GM12878 (cell line): ENCODE measurements at regions not wholly inside any gene's neighbourhood (a gene's known extent, or its start where the extent isn't known, plus 50 kb on each side); places are given as distances from the start of the nearest gene placed in this dataset.

ENCODE experiments used
- ATAC-seq: fragments of 200-7000 bp; cut with Tn5 transposase; 3 replicates; pipeline ENCODE4 v1.9.1; 2020; ENCODE audit warnings: mild to moderate bottlenecking, moderate library complexity
- BruUV-seq: library from RNA; stranded (reverse); fragments of 400-500 nt; replicated peaks from 2 replicates; lab custom pipeline; 2021; lab: Mats Ljungman, UMichigan
- CTCF ChIA-PET: fragments of 300-600 bp; sonication (Branson Sonifier 250); formaldehyde crosslinking; extraction: SDS; loops from one replicate; lab custom pipeline; 2021; ENCODE audit warnings: inconsistent platforms; lab: Yijun Ruan, JAX
- POLR2A ChIA-PET: fragments of 350-600 bp; formaldehyde crosslinking; extraction: SDS; loops from one replicate; lab custom pipeline; 2021; ENCODE audit warnings: inconsistent platforms; lab: Charles Lee
- RAD21 ChIA-PET: fragments of 300-600 bp; sonication (Branson Sonifier 250); formaldehyde crosslinking; loops from one replicate; lab custom pipeline; 2023; ENCODE audit warnings: antibody characterized with exemption; ENCODE audit not compliant: unreplicated experiment; lab: Charles Lee
- SMC1A ChIA-PET: fragments of 300-600 bp; sonication (Branson Sonifier 250); formaldehyde crosslinking; loops from one replicate; lab custom pipeline; 2023; ENCODE audit not compliant: unreplicated experiment, uncharacterized antibody; lab: Charles Lee
- DNase-seq: peaks from one replicate; pipeline ENCODE4 v3.0.0-alpha.2; 2011; ENCODE audit warnings: low read depth, low spot score
- FAIRE-seq: peaks from 3 replicates; lab custom pipeline; 2011; peaks lifted over from hg19 to GRCh38; lab: Jason Lieb, UNC
- H2AFZ ChIP-seq: 2 replicates; pipeline ENCODE4 v1.6.0; 2011; ENCODE audit warnings: low read depth, low read length, control low read depth; ENCODE audit not compliant: control insufficient read depth
- H3K27ac ChIP-seq: 2 replicates; pipeline ENCODE4 v1.5.1; 2011; ENCODE audit warnings: control low read depth; ENCODE audit not compliant: control insufficient read depth, insufficient read depth
- H3K27me3 ChIP-seq, 2 experiments: replicated peaks in 1 of 2; 2 replicates each; pipeline versions ENCODE4 v1.6.0 to v1.6.1; 2011; ENCODE audit warnings: low read length in 1 of 2; ENCODE audit not compliant: control insufficient read depth in 2 of 2, insufficient read depth in 2 of 2
- H3K36me3 ChIP-seq, 2 experiments: 2 replicates each; pipeline ENCODE4 v1.5.1; 2011; ENCODE audit warnings: low read length in 1 of 2; ENCODE audit not compliant: control insufficient read depth in 2 of 2, insufficient read depth in 2 of 2
- H3K4me1 ChIP-seq: 2 replicates; pipeline ENCODE4 v1.6.1; 2011; ENCODE audit warnings: mild to moderate bottlenecking, low read length, moderate library complexity, mixed read lengths; ENCODE audit not compliant: control insufficient read depth, insufficient read depth
- H3K4me2 ChIP-seq: 2 replicates; pipeline ENCODE4 v1.6.0; 2011; ENCODE audit warnings: control low read depth; ENCODE audit not compliant: control insufficient read depth, insufficient read depth
- H3K4me3 ChIP-seq: fragments of 200-600 bp; sonication (generic); 2 replicates; pipeline ENCODE4 v1.5.1; 2016
- H3K79me2 ChIP-seq: 2 replicates; pipeline ENCODE4 v1.6.0; 2011; ENCODE audit warnings: low read length; ENCODE audit not compliant: control insufficient read depth, insufficient read depth
- H3K9ac ChIP-seq: 2 replicates; pipeline ENCODE4 v1.8.0; 2011; ENCODE audit warnings: low read length, control low read depth, mixed read lengths; ENCODE audit not compliant: control insufficient read depth, insufficient read depth
- H3K9me3 ChIP-seq: replicated peaks from 3 replicates; pipeline ENCODE4 v1.5.1; 2011; ENCODE audit warnings: mild to moderate bottlenecking, low read length; ENCODE audit not compliant: control insufficient read depth, insufficient read depth
- H4K20me1 ChIP-seq: 2 replicates; pipeline ENCODE4 v1.6.0; 2011; ENCODE audit not compliant: control insufficient read depth, insufficient read depth
- ATF3 ChIP-seq: IDR thresholded peaks from 2 replicates; pipeline ENCODE4 v1.6.1; 2011; ENCODE audit warnings: low read depth, mild to moderate bottlenecking, low read length, moderate library complexity, borderline replicate concordance; ENCODE audit errors: extremely low read depth
- BCL11A ChIP-seq: IDR thresholded peaks from 2 replicates; pipeline ENCODE4 v1.6.1; 2011; ENCODE audit warnings: low read depth, low read length
- CUX1 ChIP-seq: IDR thresholded peaks from 2 replicates; pipeline ENCODE4 v1.6.1; 2012; ENCODE audit warnings: improper control_type of control experiment, low read depth, low read length; ENCODE audit not compliant: insufficient replicate concordance
- NFYA ChIP-seq: IDR thresholded peaks from 2 replicates; pipeline ENCODE4 v1.6.1; 2011; ENCODE audit warnings: low read depth, mild to moderate bottlenecking, low read length, improper control_type of control experiment, borderline replicate concordance
- WGBS: methylation state at CpG from one replicate; pipeline ENCODE4 v1.1.6; 2016; ENCODE audit warnings: low lambda C conversion rate; ENCODE audit not compliant: insufficient replicate concordance, insufficient coverage; ENCODE audit errors: missing lambda C conversion rate; 5-methylcytosine and 5-hydroxymethylcytosine counted together
- in situ Hi-C: fragments of 300-500 bp; cut with MboI; formaldehyde crosslinking; loops from 9 replicates; pipeline ENCODE4 v1.14.3; 2018; ENCODE audit warnings: mixed read lengths
- intact Hi-C: fragments of 100-400 bp; cut with micrococcal nuclease; formaldehyde crosslinking; loops from one replicate; pipeline ENCODE4 v1.14.2; 2022; ENCODE audit not compliant: unreplicated experiment

- Histone ChIP-seq H3K27me3 (no peaks in the 10 kb centered on the region), H3K79me2 (no peaks in the 10 kb centered on the region), H3K9ac (no peak overlapping the region), H4K20me1 (no peaks in the 10 kb centered on the region), H2AFZ (no peak overlapping the region), H3K4me1 (0 out of 2 replicates have a peak, but pooled peaks cover 4% of the 10 kb centered on the region), H3K4me2 (no peak overlapping the region), H3K9me3 (no peaks in the 10 kb centered on the region), H3K36me3 (no peaks in the 10 kb centered on the region), H3K27ac (no peak overlapping the region), H3K4me3 (no peak overlapping the region)
- BruUV-seq: no TSS peak
- in situ Hi-C loops (no loop called here), intact Hi-C loops (no loop called here)
- 0 out of 3 replicates have a peak, but pooled peaks have one; percentile 17 for ATAC-seq
- DNase-seq: no peak
- ChIA-PET SMC1A (interaction anchor here (1.0 to 1.7 kb wide), 4 partner anchors 9 to 32 kb away, joined by 3 to 7 read pairs (median 6); no protein-coding TSS in a partner anchor), CTCF (interaction anchor here (1.1 to 1.4 kb wide), 3 partner anchors 10 to 46 kb away, joined by 3 to 4 read pairs (median 4); no protein-coding TSS in a partner anchor), POLR2A (interaction anchor here (0.6 kb wide), 1 partner anchor 188 kb away, joined by 3 read pairs; no protein-coding TSS in a partner anchor), RAD21 (interaction anchor here (1.1 kb wide), 1 partner anchor 785 kb away, joined by 3 read pairs; no protein-coding TSS in a partner anchor)
- TF ChIP-seq CUX1 (no peak), BCL11A (no peak), ATF3 (no peak), NFYA (no peak)
- WGBS: 44% methylated on average over 9 of the region's 9 CpGs
- no peak for FAIRE-seq
Measured at GRCh38 chr2:7693246-7694075, 776.2 kb downstream of the RNF144A start.
